IgD-negative memory B cell (primary cell): ENCODE measurements at regions not wholly inside any gene's neighbourhood (a gene's known extent, or its start where the extent isn't known, plus 50 kb on each side); places are given as distances from the start of the nearest gene placed in this dataset.

Experiments used
- H3K27ac Mint-ChIP-seq, 3 donors: one replicate each; pipeline ENCODE4 v1.8.0; 2020 to 2022; ENCODE audit warnings: mild to moderate bottlenecking in 3 of 3, mixed read lengths in 3 of 3, moderate library complexity in 1 of 3
- H3K27me3 Mint-ChIP-seq: one replicate; pipeline ENCODE4 v1.8.0; 2021; ENCODE audit warnings: mixed read lengths
- H3K36me3 Mint-ChIP-seq: one replicate; pipeline ENCODE4 v1.8.0; 2020; ENCODE audit warnings: mild to moderate bottlenecking, mixed read lengths
- H3K4me1 Mint-ChIP-seq, 3 donors: one replicate each; pipeline ENCODE4 v1.8.0; 2020 to 2022; ENCODE audit warnings: mixed read lengths in 3 of 3, mild to moderate bottlenecking in 1 of 3
- H3K4me3 Mint-ChIP-seq, 4 donors: one replicate each; pipeline ENCODE4 v1.8.0; 2020 to 2022; ENCODE audit warnings: mild to moderate bottlenecking in 4 of 4, mixed read lengths in 4 of 4, moderate library complexity in 3 of 4
- H3K9me3 Mint-ChIP-seq, 3 donors: one replicate each; pipeline ENCODE4 v1.8.0; 2020 to 2021; ENCODE audit warnings: mixed read lengths in 3 of 3, mild to moderate bottlenecking in 1 of 3

- peaks cover 0 to 8% (median 0%) of the 10 kb centered on the region in 3 donors for H3K9me3 Mint-ChIP-seq
- H3K36me3 Mint-ChIP-seq = no peaks in the 10 kb centered on the region
- H3K4me3 Mint-ChIP-seq = no peak overlapping the region
- no peak overlapping the region for H3K27ac Mint-ChIP-seq
- peaks cover 8% of the 10 kb centered on the region for H3K27me3 Mint-ChIP-seq
- no peaks in the 10 kb centered on the region for H3K4me1 Mint-ChIP-seq
These were observed 112.5 kb downstream of the RPS24 start for GRCh38 chr10:78146200-78146599.

GRCh38 chr10:78147202-78147601 lies 113.5 kb downstream of the RPS24 start:
- peaks cover 5% of the 10 kb centered on the region for H3K27me3 Mint-ChIP-seq
- peaks cover 0 to 8% (median 0%) of the 10 kb centered on the region in 3 donors for H3K9me3 Mint-ChIP-seq
- no peak overlapping the region for H3K27ac Mint-ChIP-seq
- no peaks in the 10 kb centered on the region for H3K4me1 Mint-ChIP-seq
- H3K4me3 Mint-ChIP-seq = no peak overlapping the region
- no peaks in the 10 kb centered on the region for H3K36me3 Mint-ChIP-seq

GRCh38 chr10:78148216-78148960 lies 114.7 kb downstream of the RPS24 start:
- no peaks in the 10 kb centered on the region for H3K4me1 Mint-ChIP-seq

GRCh38 chr10:78148961-78149612 lies 115.4 kb downstream of the RPS24 start:
- Mint-ChIP-seq H3K36me3 (no peaks in the 10 kb centered on the region), H3K9me3 (peaks cover 0 to 5% (median 0%) of the 10 kb centered on the region in 3 donors), H3K4me3 (no peak overlapping the region), H3K27me3 (no peaks in the 10 kb centered on the region), H3K27ac (no peak overlapping the region), H3K4me1 (no peaks in the 10 kb centered on the region)

More at GRCh38 chr10:78148216-78148960, 114.7 kb downstream of the RPS24 start:
- Mint-ChIP-seq H3K27me3 (peaks cover 5% of the 10 kb centered on the region), H3K4me3 (no peak overlapping the region), H3K36me3 (no peaks in the 10 kb centered on the region), H3K27ac (no peak overlapping the region), H3K9me3 (peaks cover 0 to 8% (median 0%) of the 10 kb centered on the region in 3 donors)

- Mint-ChIP-seq H3K4me1 (no peaks in the 10 kb centered on the region), H3K4me3 (no peak overlapping the region)
These were observed 117.1 kb downstream of the RPS24 start for GRCh38 chr10:78150756-78151155.

GRCh38 chr10:78155722-78156121 lies 122.1 kb downstream of the RPS24 start:
- H3K4me3 Mint-ChIP-seq = no peak overlapping the region
- no peaks in the 10 kb centered on the region for H3K36me3 Mint-ChIP-seq
- peaks cover 5% of the 10 kb centered on the region for H3K27me3 Mint-ChIP-seq
- H3K9me3 Mint-ChIP-seq = no peaks in the 10 kb centered on the region
- no peak overlapping the region for H3K27ac Mint-ChIP-seq
- H3K4me1 Mint-ChIP-seq = no peaks in the 10 kb centered on the region

More at GRCh38 chr10:78150756-78151155, 117.1 kb downstream of the RPS24 start:
- Mint-ChIP-seq H3K27ac (no peak overlapping the region), H3K27me3 (no peaks in the 10 kb centered on the region), H3K9me3 (peaks cover 0 to 3% (median 0%) of the 10 kb centered on the region in 3 donors), H3K36me3 (no peaks in the 10 kb centered on the region)

- no peak overlapping the region for H3K27ac Mint-ChIP-seq
- no peak overlapping the region for H3K4me3 Mint-ChIP-seq
- H3K9me3 Mint-ChIP-seq = peaks cover 0 to 9% (median 5%) of the 10 kb centered on the region in 3 donors
- no peaks in the 10 kb centered on the region for H3K4me1 Mint-ChIP-seq
- peaks cover 8% of the 10 kb centered on the region for H3K27me3 Mint-ChIP-seq
- H3K36me3 Mint-ChIP-seq = peaks cover 2% of the 10 kb centered on the region
These were observed 126.9 kb downstream of the RPS24 start for GRCh38 chr10:78160591-78160990.

- H3K9me3 Mint-ChIP-seq = peaks cover 0 to 9% (median 5%) of the 10 kb centered on the region in 3 donors
These were observed 129.2 kb downstream of the RPS24 start for GRCh38 chr10:78162853-78163252.

GRCh38 chr10:78164702-78165101 lies 131.0 kb downstream of the RPS24 start:
- peaks cover 2% of the 10 kb centered on the region for H3K36me3 Mint-ChIP-seq
- peaks cover 10% of the 10 kb centered on the region for H3K27me3 Mint-ChIP-seq
- H3K27ac Mint-ChIP-seq = no peak overlapping the region
- no peak overlapping the region for H3K4me3 Mint-ChIP-seq
- peaks cover 0 to 9% (median 5%) of the 10 kb centered on the region in 3 donors for H3K9me3 Mint-ChIP-seq
- no peaks in the 10 kb centered on the region for H3K4me1 Mint-ChIP-seq

More at GRCh38 chr10:78162853-78163252, 129.2 kb downstream of the RPS24 start:
- no peak overlapping the region for H3K27ac Mint-ChIP-seq
- H3K27me3 Mint-ChIP-seq = peaks cover 10% of the 10 kb centered on the region
- H3K36me3 Mint-ChIP-seq = peaks cover 2% of the 10 kb centered on the region
- no peaks in the 10 kb centered on the region for H3K4me1 Mint-ChIP-seq
- no peak overlapping the region for H3K4me3 Mint-ChIP-seq

- Mint-ChIP-seq H3K27ac (no peak overlapping the region), H3K27me3 (peaks cover 6% of the 10 kb centered on the region), H3K9me3 (peaks cover 0 to 9% (median 5%) of the 10 kb centered on the region in 3 donors), H3K4me1 (no peaks in the 10 kb centered on the region), H3K4me3 (no peak overlapping the region), H3K36me3 (peaks cover 2% of the 10 kb centered on the region)
These were observed 131.5 kb downstream of the RPS24 start for GRCh38 chr10:78165172-78165571.

GRCh38 chr10:78165617-78166016 lies 132.0 kb downstream of the RPS24 start:
- H3K27me3 Mint-ChIP-seq = peaks cover 5% of the 10 kb centered on the region
- H3K4me1 Mint-ChIP-seq = no peaks in the 10 kb centered on the region
- H3K9me3 Mint-ChIP-seq = peaks cover 0 to 9% (median 5%) of the 10 kb centered on the region in 3 donors
- peaks cover 2% of the 10 kb centered on the region for H3K36me3 Mint-ChIP-seq
- no peak overlapping the region for H3K27ac Mint-ChIP-seq
- H3K4me3 Mint-ChIP-seq = no peak overlapping the region

GRCh38 chr10:78166261-78166660 lies 132.6 kb downstream of the RPS24 start:
- no peak overlapping the region for H3K27ac Mint-ChIP-seq
- H3K9me3 Mint-ChIP-seq = peaks cover 0 to 9% (median 5%) of the 10 kb centered on the region in 3 donors
- no peak overlapping the region for H3K4me3 Mint-ChIP-seq
- peaks cover 0 to 3% (median 0%) of the 10 kb centered on the region in 3 donors for H3K4me1 Mint-ChIP-seq
- peaks cover 3% of the 10 kb centered on the region for H3K27me3 Mint-ChIP-seq
- peaks cover 2% of the 10 kb centered on the region for H3K36me3 Mint-ChIP-seq

GRCh38 chr10:78169214-78169613 lies 135.6 kb downstream of the RPS24 start:
- Mint-ChIP-seq H3K27ac (no peak overlapping the region), H3K4me1 (peaks cover 0 to 10% (median 0%) of the 10 kb centered on the region in 3 donors), H3K27me3 (peaks cover 4% of the 10 kb centered on the region), H3K9me3 (no peaks in the 10 kb centered on the region), H3K36me3 (peaks cover 2% of the 10 kb centered on the region), H3K4me3 (no peak overlapping the region)

- Mint-ChIP-seq H3K27ac (peak overlapping the region in 1 of 3 donors; percentile 37), H3K36me3 (no peaks in the 10 kb centered on the region), H3K9me3 (no peaks in the 10 kb centered on the region), H3K4me1 (peaks cover 0 to 10% (median 0%) of the 10 kb centered on the region in 3 donors), H3K4me3 (no peak overlapping the region), H3K27me3 (peaks cover 5% of the 10 kb centered on the region)
These were observed 136.4 kb downstream of the RPS24 start for GRCh38 chr10:78170026-78170475.

- Mint-ChIP-seq H3K9me3 (no peaks in the 10 kb centered on the region), H3K4me3 (no peak overlapping the region), H3K36me3 (no peaks in the 10 kb centered on the region), H3K27me3 (peaks cover 5% of the 10 kb centered on the region), H3K27ac (no peak overlapping the region), H3K4me1 (peaks cover 0 to 10% (median 0%) of the 10 kb centered on the region in 3 donors)
These were observed 138.2 kb downstream of the RPS24 start for GRCh38 chr10:78171633-78172400.
